HG03060 (cell line): ENCODE measurements at regions not wholly inside any gene's neighbourhood (a gene's known extent, or its start where the extent isn't known, plus 50 kb on each side); places are given as distances from the start of the nearest gene placed in this dataset.

Experiments used
- ATAC-seq: cut with Tn5 transposase; IDR thresholded peaks from one replicate; pipeline ENCODE4 v1.9.1; 2021; ENCODE audit warnings: low read depth, moderate number of reproducible peaks; ENCODE audit not compliant: unreplicated experiment

DNA sequence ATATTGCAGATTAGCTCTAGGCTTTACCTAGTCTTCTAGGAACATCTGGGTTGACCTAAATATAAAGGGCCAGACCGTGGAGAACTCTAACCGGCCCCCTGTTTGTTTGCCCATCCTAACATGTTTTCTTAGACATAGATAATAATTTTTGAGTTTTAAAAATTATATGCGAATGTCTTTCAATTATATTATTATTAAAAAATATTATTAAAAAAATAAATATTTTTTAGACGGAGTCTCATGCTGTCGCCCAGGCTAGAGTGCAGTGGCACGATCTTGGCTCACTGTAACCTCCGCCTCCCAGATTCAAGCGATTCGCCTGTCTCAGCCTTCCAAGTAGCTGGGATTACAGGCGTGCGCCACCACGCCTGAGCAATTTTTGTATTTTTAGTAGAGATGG is 318.5 kb downstream of the INHBA start:
- ATAC-seq, result no peak

DNA sequence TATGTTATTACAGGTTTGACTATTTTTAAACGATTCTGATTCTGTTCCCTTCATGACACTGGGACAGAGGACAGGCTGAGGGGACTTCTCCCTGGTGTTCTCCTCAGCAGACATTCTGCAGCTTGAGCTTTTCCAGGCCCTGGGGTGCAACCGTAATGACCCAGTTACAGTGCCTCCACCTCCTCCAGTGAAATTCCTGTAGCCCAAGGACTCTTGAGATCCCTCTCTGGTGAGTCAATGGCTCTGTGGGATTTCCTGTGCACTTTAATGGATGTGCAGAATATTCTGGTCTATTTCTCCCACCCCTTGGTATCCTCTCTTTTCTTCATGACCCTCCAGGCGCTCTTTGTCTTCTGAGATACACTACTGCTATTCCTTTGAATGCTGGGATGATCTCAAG is 319.3 kb downstream of the INHBA start:
- ATAC-seq, result no peak

DNA sequence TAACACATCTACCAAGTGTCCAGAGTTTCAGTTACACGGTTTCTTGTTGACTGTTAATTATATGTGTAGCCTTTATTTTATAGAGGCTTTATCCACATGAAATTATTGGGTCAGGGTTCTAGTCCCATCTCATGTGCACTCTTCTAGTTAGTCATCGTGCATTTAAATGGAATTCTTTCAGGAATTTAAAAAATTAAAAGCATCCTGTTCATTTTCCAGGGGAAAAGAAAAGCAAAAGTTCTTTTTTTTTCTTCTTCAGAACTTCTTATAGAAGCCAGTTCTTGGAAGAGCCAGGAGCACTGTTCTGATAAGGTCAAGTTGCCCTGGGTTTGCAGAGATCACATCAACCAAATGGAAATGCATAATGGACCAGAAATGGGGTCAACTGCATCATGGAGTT is 324.7 kb downstream of the INHBA start:
- ATAC-seq, result no peak

DNA sequence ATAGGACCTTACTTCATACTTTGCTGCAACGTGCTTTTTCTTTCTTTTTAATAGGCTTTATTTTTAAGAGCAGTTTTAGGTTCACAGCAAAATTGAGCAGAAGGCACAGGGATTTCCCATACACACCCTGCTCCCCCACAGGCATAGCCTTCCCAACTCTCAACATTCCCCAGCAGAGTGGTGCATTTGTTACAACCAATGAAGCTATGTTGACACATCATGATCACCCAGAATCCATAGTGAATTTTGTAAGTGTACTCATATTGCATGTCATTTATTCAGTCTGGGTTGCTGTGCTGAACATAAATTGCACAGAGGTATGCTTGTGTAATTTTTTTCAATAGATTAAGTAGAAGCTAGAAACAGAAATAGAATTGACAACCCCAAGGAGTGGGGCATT is 327.3 kb downstream of the INHBA start:
- no peak for ATAC-seq

DNA sequence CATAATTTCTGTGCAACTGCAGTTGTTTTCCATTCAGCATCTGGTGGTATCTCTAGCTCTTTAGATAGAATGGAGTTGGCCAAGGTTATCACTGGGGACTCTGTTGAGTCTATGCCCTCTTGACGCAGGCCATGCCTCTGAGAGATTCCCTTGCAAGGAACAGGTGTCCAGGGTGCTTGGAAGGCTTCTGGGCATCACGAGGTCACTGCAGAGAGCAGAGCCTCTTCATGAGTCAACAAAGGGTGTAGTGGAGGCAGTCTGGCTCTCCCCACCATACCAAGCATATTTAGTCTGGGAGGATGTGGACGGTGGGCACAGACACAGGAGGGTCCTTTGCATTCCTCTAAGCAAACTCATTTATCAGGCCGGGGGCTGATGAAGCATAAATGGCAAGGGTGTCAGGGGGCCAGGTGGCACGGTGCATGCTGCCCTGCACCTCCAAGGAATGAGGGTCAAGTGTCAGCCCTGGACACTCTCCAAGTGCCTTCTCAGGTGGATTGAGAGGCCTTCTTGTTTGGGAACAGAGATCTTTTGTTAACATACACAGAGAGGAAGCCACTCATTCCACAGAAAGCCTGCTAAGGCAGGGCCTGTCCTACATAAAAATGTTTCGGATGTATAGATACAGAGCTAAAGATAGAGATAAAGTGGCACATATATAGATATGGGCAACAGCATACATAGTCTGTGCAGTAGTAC is 328.6 kb downstream of the INHBA start:
- ATAC-seq, result no peak

- no peak for ATAC-seq
Observed at GRCh38 chr7:41367967-41368882, 334.7 kb downstream of the INHBA start.

GRCh38 chr7:41351091-41351490 is 351.8 kb downstream of the INHBA start:
- no peak for ATAC-seq

- ATAC-seq, result no peak
Observed at GRCh38 chr7:41346878-41347277, 356.0 kb downstream of the INHBA start.

GRCh38 chr7:41339913-41340676 is 362.8 kb downstream of the INHBA start:
- no peak for ATAC-seq

DNA sequence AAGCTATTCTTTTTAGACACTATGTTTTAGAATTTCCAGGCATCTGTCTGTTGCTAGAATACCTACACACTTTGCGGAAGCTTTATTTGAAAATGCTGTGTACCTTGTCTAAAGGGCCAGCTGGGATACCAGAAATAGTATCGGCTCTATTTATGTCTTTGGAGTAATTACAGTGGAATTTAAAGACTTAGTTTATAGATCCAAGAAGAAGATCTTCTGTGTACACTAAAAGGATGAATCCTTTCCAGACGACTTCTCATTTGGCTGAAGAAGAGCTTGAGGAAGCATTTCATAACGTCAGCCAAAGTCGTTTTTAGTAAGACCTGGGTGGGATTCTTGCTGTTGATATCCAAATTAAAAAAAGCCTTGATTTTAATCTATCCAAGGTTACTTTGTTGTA is 365.9 kb downstream of the INHBA start:
- ATAC-seq, result no peak

DNA sequence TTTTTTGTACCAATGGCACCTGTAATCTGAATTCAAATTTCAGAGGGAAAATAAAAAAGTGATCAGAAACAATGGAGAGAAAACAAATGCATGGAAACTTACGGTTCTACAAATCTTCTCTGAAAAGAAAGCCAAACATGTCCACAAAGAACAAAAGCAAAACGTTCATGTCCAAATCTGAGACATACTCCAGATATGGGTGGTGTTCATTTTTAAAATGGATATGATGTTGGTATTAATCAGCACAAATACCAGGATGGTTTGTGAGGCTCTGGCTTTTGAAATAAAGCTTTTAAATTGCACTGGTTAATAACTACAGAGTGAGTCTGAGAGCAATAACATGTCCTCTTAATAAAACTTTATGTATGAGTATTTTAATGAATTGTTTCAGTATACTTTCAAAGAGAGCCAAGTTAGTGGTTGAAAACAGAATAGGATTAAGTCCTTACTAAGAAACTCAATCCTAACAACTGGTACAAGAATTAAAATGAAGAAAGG is 366.4 kb downstream of the INHBA start:
- no peak for ATAC-seq

DNA sequence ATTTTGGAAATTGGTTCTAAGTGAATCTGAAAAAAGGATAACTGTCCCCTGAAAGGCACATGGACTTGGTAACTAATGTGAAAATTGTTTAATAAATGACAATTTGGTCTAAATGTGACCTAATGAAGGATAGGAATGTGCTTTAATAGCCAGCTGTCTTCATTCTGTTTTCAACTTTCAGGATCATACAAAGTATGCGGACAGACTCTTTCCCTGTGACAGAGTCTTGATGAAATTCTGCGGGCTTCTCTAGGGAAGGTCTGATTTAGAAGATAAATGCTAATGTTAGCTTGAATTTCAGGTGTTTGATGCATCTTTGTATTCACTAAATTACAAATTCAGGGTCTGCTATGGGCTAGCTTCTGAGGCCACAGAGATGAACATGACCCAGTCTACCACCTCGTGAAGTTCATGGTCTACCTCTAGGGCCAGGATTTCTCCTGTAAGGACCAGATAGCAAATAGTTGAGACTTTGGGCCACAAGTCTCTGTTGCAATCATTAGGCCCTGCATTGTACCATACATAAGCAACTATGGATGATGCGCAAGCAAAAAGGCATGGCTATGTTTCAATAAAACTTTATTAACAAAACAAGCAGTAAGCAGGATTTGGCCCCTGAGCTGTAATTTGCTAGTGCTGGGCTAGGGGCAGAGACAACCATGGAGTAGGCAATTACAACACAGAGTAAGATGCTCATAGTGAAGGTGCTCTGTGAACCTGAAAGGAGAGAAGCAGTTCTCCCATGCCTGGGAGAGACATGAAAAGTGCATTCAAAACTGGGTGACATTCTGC is 368.6 kb downstream of the INHBA start:
- no peak for ATAC-seq

DNA sequence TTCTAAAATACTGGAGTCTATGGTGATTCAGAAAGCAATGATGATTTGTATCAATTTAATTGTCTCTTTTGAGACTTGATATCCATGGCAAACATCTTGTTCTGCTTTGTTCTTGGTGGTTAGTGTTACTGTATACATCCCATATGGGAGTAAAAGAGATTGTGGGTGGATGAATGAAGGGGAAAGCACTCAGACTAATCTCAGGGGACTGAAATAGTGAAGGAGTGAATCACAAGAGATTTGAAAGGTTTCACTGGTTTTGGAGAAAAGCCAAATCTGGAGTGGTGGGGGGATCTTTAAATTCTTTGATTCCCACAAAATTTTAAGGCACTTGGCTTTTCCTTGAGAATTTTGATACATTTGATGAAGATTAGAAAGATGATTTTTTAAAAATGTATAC is 369.4 kb downstream of the INHBA start:
- ATAC-seq, result no peak

- no peak for ATAC-seq
Observed at GRCh38 chr7:41331194-41331593, 371.7 kb downstream of the INHBA start.

- no peak for ATAC-seq
Observed at GRCh38 chr7:41328544-41328943, 374.3 kb downstream of the INHBA start.

- ATAC-seq, result no peak
Observed at GRCh38 chr7:41328131-41328530, 374.8 kb downstream of the INHBA start.

GRCh38 chr7:41326616-41327015 is 376.3 kb downstream of the INHBA start:
- ATAC-seq, result no peak

DNA sequence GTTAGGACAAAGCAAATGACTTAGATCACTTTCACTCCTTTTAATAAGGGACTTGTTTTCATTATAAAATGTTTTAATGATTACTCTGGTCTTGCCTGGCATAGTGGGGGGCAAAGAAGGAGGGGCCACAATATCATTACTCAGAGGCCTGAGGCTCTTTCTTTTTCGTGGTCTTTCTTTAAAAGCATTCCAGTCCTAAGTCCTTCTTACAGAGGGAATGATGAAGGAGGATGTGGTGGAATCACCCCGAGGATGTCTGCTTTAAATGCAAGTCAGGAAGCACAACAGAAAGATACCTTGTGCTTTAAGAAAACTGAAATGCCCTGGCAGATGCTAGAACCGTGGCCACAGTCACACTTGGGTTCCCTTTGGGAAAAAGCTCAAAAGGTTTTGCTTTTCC is 379.1 kb downstream of the INHBA start:
- ATAC-seq, result no peak

- no peak for ATAC-seq
Observed at GRCh38 chr7:41319581-41319980, 383.3 kb downstream of the INHBA start.

GRCh38 chr7:41316410-41316809 is 386.5 kb downstream of the INHBA start:
- ATAC-seq, result no peak
